ENCODE measurements at regions not wholly inside any gene's neighbourhood (a gene's known extent, or its start where the extent isn't known, plus 50 kb on each side); places are given as distances from the start of the nearest gene placed in this dataset.
"Not testable (repeated sequence)": the region's sequence is repeated elsewhere in the genome, so short reads cannot be mapped to it uniquely, and the experiment has no call there.

DNA sequence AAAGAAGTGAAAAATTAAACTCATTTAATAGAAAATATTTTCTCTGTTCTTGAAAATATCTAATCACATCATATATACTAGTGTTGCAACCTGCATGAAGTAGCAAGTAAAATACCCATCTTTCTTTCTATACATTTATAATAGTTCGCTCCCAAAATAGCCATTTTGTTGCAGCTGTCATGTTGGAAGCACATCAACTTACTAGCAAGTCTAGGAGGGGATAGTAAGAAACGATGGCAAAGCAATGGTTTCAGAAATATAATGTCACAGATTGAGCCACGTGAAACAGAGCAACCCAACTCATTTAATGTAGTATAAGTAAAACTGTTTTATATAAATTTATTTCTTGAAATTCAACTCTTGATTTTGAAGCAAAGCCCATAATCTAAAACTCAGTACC, 521.8 kb downstream of the LRRIQ3 start:
- WGBS, 4 donors: 67 to 74% (median 71%) methylated on average over 3 of the region's 3 CpGs
- Histone ChIP-seq H3K27ac (no peak overlapping the region), H3K4me1 (replicated peaks in 1 of 2) (no peaks in the 10 kb centered on the region), H3K9me3 (replicated peaks in 1 of 3) (no peaks in the 10 kb centered on the region), H3K4me3 (no peak overlapping the region), H3K27me3 (no peaks in the 10 kb centered on the region), H3K36me3 (replicated peaks in 1 of 2) (no peaks in the 10 kb centered on the region)
- intact Hi-C loops (cut with DNase I): no loop called here
- no peak for DNase-seq
- no peak for TF ChIP-seq POLR2A (IDR thresholded peaks at IDR 0.05)
- TF ChIP-seq, protein P1, sequence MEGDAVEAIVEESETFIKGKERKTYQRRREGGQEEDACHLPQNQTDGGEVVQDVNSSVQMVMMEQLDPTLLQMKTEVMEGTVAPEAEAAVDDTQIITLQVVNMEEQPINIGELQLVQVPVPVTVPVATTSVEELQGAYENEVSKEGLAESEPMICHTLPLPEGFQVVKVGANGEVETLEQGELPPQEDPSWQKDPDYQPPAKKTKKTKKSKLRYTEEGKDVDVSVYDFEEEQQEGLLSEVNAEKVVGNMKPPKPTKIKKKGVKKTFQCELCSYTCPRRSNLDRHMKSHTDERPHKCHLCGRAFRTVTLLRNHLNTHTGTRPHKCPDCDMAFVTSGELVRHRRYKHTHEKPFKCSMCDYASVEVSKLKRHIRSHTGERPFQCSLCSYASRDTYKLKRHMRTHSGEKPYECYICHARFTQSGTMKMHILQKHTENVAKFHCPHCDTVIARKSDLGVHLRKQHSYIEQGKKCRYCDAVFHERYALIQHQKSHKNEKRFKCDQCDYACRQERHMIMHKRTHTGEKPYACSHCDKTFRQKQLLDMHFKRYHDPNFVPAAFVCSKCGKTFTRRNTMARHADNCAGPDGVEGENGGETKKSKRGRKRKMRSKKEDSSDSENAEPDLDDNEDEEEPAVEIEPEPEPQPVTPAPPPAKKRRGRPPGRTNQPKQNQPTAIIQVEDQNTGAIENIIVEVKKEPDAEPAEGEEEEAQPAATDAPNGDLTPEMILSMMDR (IDR thresholded peaks at IDR 0.05): no peak

DNA sequence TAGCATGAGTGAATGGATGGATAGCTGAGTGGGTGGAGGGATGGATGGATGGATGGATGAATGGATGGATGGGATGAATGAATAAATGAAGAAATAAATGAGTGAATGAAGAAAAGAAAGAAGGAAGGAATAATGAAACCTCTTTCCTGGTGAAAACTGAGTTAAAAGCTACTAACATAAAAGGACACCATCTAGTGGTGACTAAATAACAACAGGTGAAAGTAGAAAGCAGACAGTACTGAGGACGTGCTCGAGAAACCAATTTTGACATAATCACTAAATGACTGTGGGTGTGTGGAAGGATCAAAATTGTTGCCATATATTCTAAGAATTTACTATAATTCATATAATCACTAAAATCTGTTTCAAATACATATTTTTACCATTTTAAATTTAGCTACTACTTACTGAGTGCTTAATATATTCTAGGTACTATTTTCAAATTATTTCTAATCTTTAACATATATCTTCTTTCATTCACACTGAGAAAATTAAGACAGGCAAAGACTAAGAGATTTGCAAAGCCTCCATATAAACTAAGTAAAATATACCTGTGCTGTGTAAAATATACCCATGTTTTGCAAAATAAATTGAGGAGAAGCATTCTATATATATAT, 522.9 kb downstream of the LRRIQ3 start:
- H3K27ac ChIP-seq: no peak overlapping the region
- H3K9me3 ChIP-seq (replicated peaks in 1 of 3): no peaks in the 10 kb centered on the region
- no peaks in the 10 kb centered on the region for H3K27me3 ChIP-seq
- H3K36me3 ChIP-seq (replicated peaks in 1 of 2): no peaks in the 10 kb centered on the region
- WGBS, 4 donors: 2 to 10% (median 6%) methylated on average over 2 of the region's 2 CpGs
- DNase-seq: no peak
- TF ChIP-seq, protein P1 (IDR thresholded peaks at IDR 0.05): peak in 5 of 6 experiments; percentile 25 to 55 (median 45)
- TF ChIP-seq POLR2A (IDR thresholded peaks at IDR 0.05): no peak
- no peak overlapping the region for H3K4me3 ChIP-seq
- no peaks in the 10 kb centered on the region for H3K4me1 ChIP-seq (replicated peaks in 1 of 2)
- intact Hi-C loops (cut with DNase I): no loop called here

DNA sequence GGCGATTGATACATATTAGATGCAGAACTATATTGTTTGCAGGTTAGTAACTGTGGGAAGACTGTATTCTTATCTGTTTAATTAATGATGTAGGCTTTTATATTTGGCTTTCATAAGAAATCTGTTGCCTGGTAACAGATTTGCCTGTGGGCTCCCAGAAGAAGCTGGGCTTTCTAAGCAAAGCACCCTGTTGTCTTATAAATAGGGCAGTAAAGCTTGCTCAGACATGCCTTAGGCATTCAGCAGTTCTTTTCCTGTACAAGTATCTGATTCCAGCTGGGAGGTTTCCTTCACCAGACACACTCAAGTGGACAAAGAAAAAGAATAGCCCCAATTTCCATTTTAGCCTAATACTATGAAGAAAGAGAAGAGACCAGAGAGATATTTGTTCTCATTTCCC, 524.0 kb downstream of the LRRIQ3 start:
- H3K27ac ChIP-seq: no peak overlapping the region
- H3K36me3 ChIP-seq (replicated peaks in 1 of 2): no peaks in the 10 kb centered on the region
- 88 to 95% (median 89%) methylated on average over 1 of the region's 1 CpG for WGBS, 4 donors
- intact Hi-C loops (cut with DNase I): no loop called here
- no peaks in the 10 kb centered on the region for H3K9me3 ChIP-seq (replicated peaks in 1 of 3)
- no peak for DNase-seq
- no peak for TF ChIP-seq POLR2A (IDR thresholded peaks at IDR 0.05)
- TF ChIP-seq, protein P1 (IDR thresholded peaks at IDR 0.05): no peak
- H3K4me1 ChIP-seq (replicated peaks in 1 of 2): no peaks in the 10 kb centered on the region
- no peaks in the 10 kb centered on the region for H3K27me3 ChIP-seq
- no peak overlapping the region for H3K4me3 ChIP-seq

DNA sequence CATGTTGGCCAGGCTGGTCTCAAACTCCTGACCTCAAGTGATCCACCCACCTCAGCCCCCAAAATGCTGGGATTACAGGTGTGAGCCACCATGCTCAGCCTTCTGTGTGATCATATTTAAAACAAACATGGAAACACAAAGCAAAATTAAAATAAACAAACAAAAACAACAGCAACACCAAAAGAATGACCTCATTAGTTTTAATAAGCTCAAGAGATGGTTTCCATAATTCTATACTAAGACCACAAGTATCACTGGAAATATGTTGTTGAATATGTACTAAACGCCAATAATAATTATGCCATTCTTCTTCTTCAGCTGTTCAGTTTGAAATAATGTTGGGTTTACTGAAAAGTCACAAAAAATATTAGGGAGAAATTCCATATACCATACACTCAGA, 526.4 kb downstream of the LRRIQ3 start:
- no peaks in the 10 kb centered on the region for H3K27me3 ChIP-seq
- intact Hi-C loops (cut with DNase I): no loop called here
- H3K4me3 ChIP-seq: no peak overlapping the region
- H3K36me3 ChIP-seq (replicated peaks in 1 of 2): no peaks in the 10 kb centered on the region
- H3K4me1 ChIP-seq (replicated peaks in 1 of 2): no peaks in the 10 kb centered on the region
- 62 to 77% (median 67%) methylated on average over 1 of the region's 1 CpG for WGBS, 4 donors
- no peaks in the 10 kb centered on the region for H3K9me3 ChIP-seq (replicated peaks in 1 of 3)
- no peak overlapping the region for H3K27ac ChIP-seq
- no peak for TF ChIP-seq POLR2A (IDR thresholded peaks at IDR 0.05)
- TF ChIP-seq, protein P1 (IDR thresholded peaks at IDR 0.05): no peak
- no peak for DNase-seq

DNA sequence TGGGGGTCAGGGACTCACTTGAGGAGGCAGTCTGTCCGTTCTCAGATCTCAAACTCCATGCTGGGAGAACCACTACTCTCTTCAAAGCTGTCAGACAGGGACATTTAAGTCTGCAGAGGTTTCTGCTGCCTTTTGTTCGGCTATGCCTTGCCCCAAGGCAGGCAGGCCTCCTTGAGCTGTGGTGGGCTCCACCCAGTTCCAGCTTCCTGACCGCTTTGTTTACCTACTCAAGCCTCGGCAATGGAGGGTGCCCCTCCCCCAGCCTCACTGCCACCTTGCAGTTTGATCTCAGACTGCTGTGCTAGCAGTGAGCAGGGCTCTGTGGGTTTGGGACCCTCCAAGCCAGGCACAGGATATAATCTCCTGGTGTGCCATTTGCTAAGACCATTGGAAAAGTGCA, 530.0 kb downstream of the LRRIQ3 start:
- H3K4me1 ChIP-seq (replicated peaks in 1 of 2); H3K27ac ChIP-seq; H3K4me3 ChIP-seq; DNase-seq; H3K27me3 ChIP-seq; H3K9me3 ChIP-seq (replicated peaks in 1 of 3); H3K36me3 ChIP-seq (replicated peaks in 1 of 2); intact Hi-C loops (cut with DNase I): not testable (repeated sequence)
- WGBS, 4 donors: 74 to 90% (median 88%) methylated on average over 4 of the region's 4 CpGs; no CpG with 5 or more reads in 1 of the 4 donors

Data from adrenal gland (tissue), 9 donors.